ENCODE measurements at regions not wholly inside any gene's neighbourhood (a gene's known extent, or its start where the extent isn't known, plus 50 kb on each side); places are given as distances from the start of the nearest gene placed in this dataset.

- TF ChIP-seq CTCF (IDR thresholded peaks at IDR 0.05): no peak
- no peak for TF ChIP-seq EZH2 (IDR thresholded peaks at IDR 0.05; ENCODE audit: borderline replicate concordance, insufficient read depth, low read depth, low read length, poor library complexity, severe bottlenecking)
Observed at GRCh38 chr10:64170791-64171190, 649.6 kb downstream of the REEP3 start.

Measured in B cell (primary cell).